Pancreas (tissue), 10 donors: ENCODE measurements at regions not wholly inside any gene's neighbourhood (a gene's known extent, or its start where the extent isn't known, plus 50 kb on each side); places are given as distances from the start of the nearest gene placed in this dataset.

Source experiments
- ATAC-seq, 4 donors: fragments of 200-7000 bp; cut with Tn5 transposase; one replicate each; pipeline versions ENCODE4 v1.8.0 to v1.9.1; 2020; ENCODE audit warnings: mild to moderate bottlenecking in 4 of 4, moderate library complexity in 4 of 4
- DNase-seq, 6 donors: peaks; one replicate each; pipeline ENCODE4 v3.0.0-alpha.2; 2020
- FAIRE-seq: peaks from 2 replicates; lab custom pipeline; 2012; peaks lifted over from hg19 to GRCh38; lab: Jason Lieb, UNC
- H3K27ac ChIP-seq, 4 donors: fragments of 200-600 bp; sonication (generic); 1 replicate in 3 of 4; 2 replicates in 1 of 4; pipeline versions ENCODE4 v1.5.0 to v1.8.0; 2020
- H3K27me3 ChIP-seq, 4 donors: fragments of 200-600 bp; one replicate each; pipeline ENCODE4 v1.8.0; 2021
- H3K36me3 ChIP-seq, 3 donors: fragments of 200-600 bp; sonication (generic) in 1 of 3; one replicate each; pipeline versions ENCODE4 v1.5.0 to v1.8.0; 2020 to 2021
- H3K4me1 ChIP-seq, 3 donors: fragments of 200-600 bp; one replicate each; pipeline ENCODE4 v1.8.0; 2021
- H3K4me3 ChIP-seq, 4 donors: fragments of 200-600 bp; sonication (generic) in 2 of 4; one replicate each; pipeline versions ENCODE4 v1.5.0 to v1.8.0; 2020 to 2021
- H3K9me3 ChIP-seq, 4 donors: fragments of 200-600 bp; one replicate each; pipeline ENCODE4 v1.8.0; 2021
- CTCF ChIP-seq, 4 donors: fragments of 200-600 bp; sonication (generic) in 3 of 4; IDR thresholded peaks; one replicate each; pipeline versions ENCODE4 v1.5.0 to v1.8.0; 2021; ENCODE audit warnings: antibody characterized with exemption in 4 of 4
- WGBS, 2 donors: extraction: QIAGEN DNeasy Blood & Tissue Kit; methylation state at CpG; one replicate each; pipeline ENCODE4 v1.1.7; 2013; 5-methylcytosine and 5-hydroxymethylcytosine counted together
- intact Hi-C, 3 donors: fragments of 100-400 bp; cut with DNase I; formaldehyde crosslinking; loops; one replicate each; pipeline versions ENCODE4 v1.11.1 to v1.14.2; 2022
- donor health status: healthy with polysubstance abuse.
- donor health status: DM: no; HTN: no; CAD: no; lungs with moderate emphysema.
- donor health status: DM: no; HTN: no; CAD: no.
- donor health status: control.
- donor health status: control.
- donor health status: Bipolar disorder and iron deficiency.
- donor health status: DM: yes; HTN: yes; CAD: no.
- donor health status: DM: no; HTN: no; CAD: no.
- donor health status: DM: no; HTN: no; CAD: no.
- donor health status: DM: yes; HTN: yes; CAD: no.

- Histone ChIP-seq H3K9me3 (no peaks in the 10 kb centered on the region), H3K27ac (no peak overlapping the region), H3K4me3 (no peak overlapping the region), H3K4me1 (no peaks in the 10 kb centered on the region), H3K36me3 (no peaks in the 10 kb centered on the region), H3K27me3 (no peaks in the 10 kb centered on the region)
- no peak for FAIRE-seq
- no peak for TF ChIP-seq CTCF (IDR thresholded peaks at IDR 0.05)
- no peak for ATAC-seq
- no peak for DNase-seq
- intact Hi-C loops, result no loop called here
- WGBS, 2 donors, result 66 to 79% methylated on average over 2 of the region's 2 CpGs
These were observed 543.2 kb downstream of the BCL11B start for GRCh38 chr14:98728836-98729235.

DNA sequence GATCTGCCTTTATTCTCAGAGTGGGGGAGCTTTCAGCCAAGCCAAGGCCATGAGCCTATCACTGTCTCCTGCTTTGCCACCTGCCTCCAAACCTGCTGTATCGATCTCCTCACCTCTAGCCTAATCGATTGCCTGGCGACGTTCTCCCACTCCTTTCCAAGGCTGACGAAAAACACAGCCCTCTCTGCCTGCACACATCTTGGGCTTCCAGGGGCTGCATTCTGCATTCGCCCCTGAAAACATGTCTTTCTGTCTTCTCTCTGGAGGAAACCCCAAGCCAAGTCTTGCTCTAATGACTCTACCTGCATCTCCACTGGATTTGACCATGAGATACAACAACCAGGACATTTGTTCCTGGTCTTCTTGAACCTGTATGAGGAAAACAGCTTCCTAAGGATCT is 540.7 kb downstream of the BCL11B start:
- Histone ChIP-seq H3K27ac (no peak overlapping the region), H3K9me3 (no peaks in the 10 kb centered on the region), H3K4me3 (no peak overlapping the region), H3K4me1 (no peaks in the 10 kb centered on the region), H3K36me3 (no peaks in the 10 kb centered on the region), H3K27me3 (no peaks in the 10 kb centered on the region)
- no peak for TF ChIP-seq CTCF (IDR thresholded peaks at IDR 0.05)
- no peak for FAIRE-seq
- 67 to 75% methylated on average over 6 of the region's 6 CpGs for WGBS, 2 donors
- intact Hi-C loops, result no loop called here
- no peak for ATAC-seq
- DNase-seq, result no peak

DNA sequence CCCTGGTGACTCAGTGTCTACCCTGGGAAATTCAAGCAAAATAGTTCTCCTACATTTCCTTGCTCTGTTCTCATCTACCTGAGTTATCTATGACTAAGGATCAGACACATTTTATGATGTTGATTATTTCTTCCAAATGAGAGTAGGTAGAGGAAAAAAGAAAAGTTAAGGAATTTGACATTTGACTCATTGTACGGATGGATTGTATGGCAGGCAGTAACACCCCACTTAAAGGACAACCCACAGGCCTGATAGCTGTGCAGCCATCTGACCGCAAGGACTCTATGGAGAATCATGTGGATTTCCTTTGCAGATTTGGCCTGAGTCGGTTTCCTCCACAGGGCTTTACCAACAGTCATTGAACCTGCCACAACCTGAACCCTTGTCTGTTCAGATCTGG is 540.3 kb downstream of the BCL11B start:
- DNase-seq, result no peak
- Histone ChIP-seq H3K36me3 (no peaks in the 10 kb centered on the region), H3K4me3 (no peak overlapping the region), H3K4me1 (no peaks in the 10 kb centered on the region), H3K27me3 (no peaks in the 10 kb centered on the region), H3K27ac (no peak overlapping the region), H3K9me3 (no peaks in the 10 kb centered on the region)
- 59 to 67% methylated on average over 3 of the region's 3 CpGs for WGBS, 2 donors
- no peak for ATAC-seq
- intact Hi-C loops, result no loop called here
- no peak for FAIRE-seq
- no peak for TF ChIP-seq CTCF (IDR thresholded peaks at IDR 0.05)

- Histone ChIP-seq H3K9me3 (no peaks in the 10 kb centered on the region), H3K4me1 (no peaks in the 10 kb centered on the region), H3K4me3 (no peak overlapping the region), H3K27ac (no peak overlapping the region), H3K36me3 (no peaks in the 10 kb centered on the region), H3K27me3 (no peaks in the 10 kb centered on the region)
- no peak for TF ChIP-seq CTCF (IDR thresholded peaks at IDR 0.05)
- 68 to 74% methylated on average over 3 of the region's 3 CpGs for WGBS, 2 donors
- ATAC-seq (no peak), DNase-seq (no peak), FAIRE-seq (no peak)
- intact Hi-C loops, result no loop called here
These were observed 538.5 kb downstream of the BCL11B start for GRCh38 chr14:98733536-98733935.

GRCh38 chr14:98736701-98737338 is 535.2 kb downstream of the BCL11B start:
- Histone ChIP-seq H3K27ac (no peak overlapping the region), H3K4me3 (no peak overlapping the region), H3K27me3 (no peaks in the 10 kb centered on the region), H3K4me1 (no peaks in the 10 kb centered on the region), H3K36me3 (no peaks in the 10 kb centered on the region), H3K9me3 (no peaks in the 10 kb centered on the region)
- intact Hi-C loops, result no loop called here
- ATAC-seq (no peak), DNase-seq (no peak), FAIRE-seq (no peak)
- WGBS, 2 donors, result 78 to 79% methylated on average over 11 of the region's 11 CpGs
- no peak for TF ChIP-seq CTCF (IDR thresholded peaks at IDR 0.05)
